NCI-H2227 (cell line): ENCODE measurements at regions not wholly inside any gene's neighbourhood (a gene's known extent, or its start where the extent isn't known, plus 50 kb on each side); places are given as distances from the start of the nearest gene placed in this dataset.
A peak's percentile ranks its signal among the peaks of the same experiment; 100 is the strongest.
"Not testable (repeated sequence)": the region's sequence is repeated elsewhere in the genome, so short reads cannot be mapped to it uniquely, and the experiment has no call there.

ENCODE experiments used
- DNase-seq: peaks from one replicate; lab custom pipeline; 2025; ENCODE audit not compliant: unreplicated experiment; lab: John Stamatoyannopoulos, UW

DNA sequence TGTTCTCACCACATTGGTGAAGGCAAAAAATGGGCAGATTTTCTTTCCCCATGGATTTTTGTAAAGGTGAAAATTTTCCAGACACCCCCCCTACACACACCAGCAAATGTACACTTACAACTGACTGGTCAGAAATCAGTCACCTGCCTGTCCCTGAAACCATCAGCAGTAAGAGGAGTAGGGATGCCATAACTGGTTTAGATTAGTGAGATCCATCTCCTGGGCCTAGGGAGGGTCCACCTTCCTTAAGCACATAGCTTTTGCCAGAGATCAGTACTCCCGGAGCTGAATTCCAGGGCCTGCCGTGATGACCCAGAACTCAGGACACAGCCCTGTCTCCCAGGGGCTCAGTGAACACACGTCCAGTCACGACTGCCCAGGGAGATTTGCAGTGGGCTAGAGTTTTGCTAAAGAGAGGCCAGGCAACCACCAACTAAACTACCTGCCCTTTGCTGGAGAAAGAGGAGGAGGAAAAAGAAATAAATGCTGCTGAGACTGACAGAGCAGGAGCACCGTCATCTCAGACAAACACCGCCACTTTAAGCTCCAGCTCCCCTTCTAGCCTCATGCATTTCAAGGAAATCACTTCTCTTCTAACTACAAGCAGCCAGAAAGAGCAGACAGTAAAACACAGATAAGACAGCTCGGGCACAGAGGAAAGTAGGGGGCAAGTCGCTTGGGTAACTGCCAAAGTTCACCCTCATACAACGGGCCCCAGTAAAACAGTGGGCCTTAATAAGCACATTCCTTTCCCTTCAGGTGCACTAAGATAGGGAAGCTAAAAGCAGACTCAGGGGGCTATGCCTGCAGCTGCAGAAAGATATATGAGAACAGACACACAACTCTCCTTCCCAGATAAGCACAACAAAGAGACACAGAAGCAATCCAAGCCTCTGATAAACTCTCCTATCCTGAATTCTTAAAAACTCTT lies 82.6 kb upstream of the SPTLC3 start:
- DNase-seq = no peak

- DNase-seq = no peak
These were observed 81.3 kb upstream of the SPTLC3 start for GRCh38 chr20:12927489-12927888.

GRCh38 chr20:12928358-12928754 lies 80.4 kb upstream of the SPTLC3 start:
- DNase-seq = no peak

- DNase-seq = no peak
These were observed 79.9 kb upstream of the SPTLC3 start for GRCh38 chr20:12928755-12929401.

GRCh38 chr20:12936020-12936419 lies 72.8 kb upstream of the SPTLC3 start:
- DNase-seq = peak; percentile 11

DNA sequence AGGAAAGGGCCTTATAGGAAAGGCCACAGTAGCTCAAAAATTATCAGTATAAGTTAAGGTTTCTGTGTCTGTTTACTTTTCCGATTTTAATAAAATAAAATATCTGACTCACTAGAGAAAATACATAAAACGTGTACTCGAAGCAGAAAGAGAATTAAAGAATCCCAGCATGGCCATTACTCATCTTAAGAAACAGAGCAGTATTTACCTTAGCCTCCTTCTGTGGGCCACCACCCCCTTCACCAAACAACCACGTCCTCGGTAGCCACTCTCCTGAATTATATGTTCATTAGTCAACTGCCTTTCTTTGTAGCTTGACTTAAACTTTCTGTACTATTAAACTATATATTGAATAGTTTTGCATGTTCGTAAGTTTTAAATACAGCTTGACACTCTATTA lies 72.2 kb upstream of the SPTLC3 start:
- no peak for DNase-seq

GRCh38 chr20:12941025-12941424 lies 67.7 kb upstream of the SPTLC3 start:
- DNase-seq = no peak

DNA sequence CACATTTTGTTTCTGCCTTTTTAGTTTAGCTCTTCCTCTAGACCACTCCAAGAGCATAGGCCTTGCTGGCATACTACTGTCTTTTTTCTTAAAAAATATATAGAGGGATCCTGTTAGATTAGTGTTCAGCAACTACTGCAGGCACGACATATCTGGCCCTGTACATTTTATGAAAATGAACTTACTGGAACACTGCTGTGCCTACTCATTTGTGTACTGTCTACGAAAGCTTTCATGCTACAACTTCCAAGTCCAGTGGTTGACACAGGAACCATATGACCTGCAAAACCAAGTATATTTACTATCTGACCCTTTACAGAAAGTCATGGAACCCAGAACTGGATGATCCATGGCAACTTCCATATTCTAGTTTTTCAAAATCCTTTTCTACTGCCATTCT lies 66.6 kb upstream of the SPTLC3 start:
- no peak for DNase-seq

DNA sequence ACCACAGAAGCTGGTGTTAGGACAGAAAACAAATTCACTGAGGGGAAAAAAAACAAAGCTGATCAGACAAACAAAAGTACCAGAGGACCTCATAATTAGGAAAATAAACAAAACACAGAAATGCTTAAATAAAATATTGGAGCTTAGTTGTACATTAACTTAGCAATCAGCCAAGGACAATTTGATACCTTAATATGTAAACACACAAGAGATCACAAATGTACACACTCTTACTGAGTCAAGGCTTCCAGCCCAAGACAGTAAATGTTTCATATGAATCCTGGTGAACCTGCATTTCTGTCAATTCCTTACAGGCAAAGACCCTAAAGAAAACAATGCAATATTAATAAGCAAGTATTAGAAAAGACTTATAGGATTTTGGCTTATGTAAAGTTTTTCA lies 62.0 kb upstream of the SPTLC3 start:
- no peak for DNase-seq

- DNase-seq = no peak
These were observed 61.1 kb upstream of the SPTLC3 start for GRCh38 chr20:12947691-12948090.

DNA sequence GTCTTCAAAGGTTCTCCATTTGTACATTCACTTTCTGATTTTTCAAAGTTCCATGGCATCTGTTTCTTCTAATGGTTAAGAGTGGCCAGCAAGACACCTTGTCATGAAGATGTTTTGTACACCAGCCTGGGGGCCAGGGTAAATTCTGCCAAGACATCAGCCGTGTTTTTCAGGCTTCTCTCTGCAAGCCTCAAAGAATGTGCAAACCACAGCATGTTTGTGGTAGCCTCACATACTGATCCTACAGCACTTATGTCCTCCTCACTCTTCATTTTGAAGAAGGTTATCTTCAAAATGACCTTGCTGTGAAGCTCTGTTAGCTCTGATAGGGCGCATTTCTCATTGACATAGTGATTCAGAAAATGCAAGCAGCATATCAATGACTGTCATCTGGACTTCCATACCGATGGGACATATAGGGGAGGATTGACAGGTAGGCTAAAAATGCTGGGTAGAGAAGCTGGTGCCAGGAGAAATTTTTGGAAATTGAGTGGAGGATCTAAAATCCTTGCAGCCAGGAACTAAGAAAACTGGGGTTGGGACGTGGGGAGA lies 59.3 kb upstream of the SPTLC3 start:
- no peak for DNase-seq

- DNase-seq = not testable (repeated sequence)
These were observed 54.5 kb upstream of the SPTLC3 start for GRCh38 chr20:12954254-12954653.

GRCh38 chr20:12955611-12956010 lies 53.2 kb upstream of the SPTLC3 start:
- DNase-seq = no peak

GRCh38 chr20:12956303-12956702 lies 52.5 kb upstream of the SPTLC3 start:
- no peak for DNase-seq

DNA sequence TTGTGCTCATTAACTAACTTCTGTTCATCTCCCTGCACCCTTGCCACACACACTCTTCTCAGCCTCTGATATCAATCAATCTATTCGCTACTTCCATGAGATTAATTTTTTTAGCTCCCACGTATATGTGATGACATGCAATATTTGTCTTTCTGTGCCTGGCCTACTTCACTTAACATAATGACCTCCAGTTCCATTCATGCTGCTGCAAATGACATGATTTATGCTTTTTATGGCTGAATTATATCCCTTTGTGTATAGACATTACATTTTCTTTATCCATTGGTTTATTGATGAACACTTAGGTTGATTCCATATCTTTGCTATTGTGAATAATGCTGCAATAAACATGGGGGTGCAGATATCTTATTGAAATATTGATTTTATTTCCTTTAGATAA lies 50.8 kb upstream of the SPTLC3 start:
- no peak for DNase-seq
